ENCODE measurements at regions not wholly inside any gene's neighbourhood (a gene's known extent, or its start where the extent isn't known, plus 50 kb on each side); places are given as distances from the start of the nearest gene placed in this dataset.

DNA sequence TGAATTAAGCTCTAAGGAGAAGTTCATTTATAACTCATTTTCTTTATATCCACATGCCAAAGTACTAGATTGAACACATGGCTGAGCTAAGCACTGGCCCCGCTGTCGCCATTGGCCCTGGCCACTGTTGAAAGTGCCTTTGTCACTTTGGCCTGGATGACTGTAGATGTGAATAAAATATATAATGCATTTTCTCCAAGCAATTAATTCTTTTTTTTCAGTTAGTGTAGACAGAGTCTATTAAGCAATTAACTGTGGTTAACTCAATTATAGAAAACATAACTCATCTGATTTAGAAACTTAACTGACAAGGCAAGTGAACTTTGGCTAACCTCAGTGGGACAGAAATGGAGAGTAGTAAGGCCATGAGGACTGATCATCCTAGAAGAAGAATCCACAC lies 965.6 kb downstream of the EFNB2 start:
- no peak for DNase-seq (ENCODE audit: low read depth in 2 of 2)
- H3K36me3 ChIP-seq (ENCODE audit: control insufficient read depth, insufficient read depth, low read length) = no peaks in the 10 kb centered on the region
- no peak overlapping the region for H3K27ac ChIP-seq (ENCODE audit: insufficient read depth, low read length)
- H2AFZ ChIP-seq (ENCODE audit: low read length) = no peak overlapping the region
- no peak overlapping the region for H3K4me3 ChIP-seq (replicated peaks in 1 of 4; ENCODE audit: control extremely low read depth in 1 of 4, insufficient read depth in 1 of 4, low read depth in 3 of 4, low read length in 4 of 4)
- H3K4me2 ChIP-seq (ENCODE audit: extremely low read depth, insufficient read depth, low read length) = no peak overlapping the region
- no peaks in the 10 kb centered on the region for H3K9me3 ChIP-seq (ENCODE audit: control insufficient read depth, insufficient read depth, low read depth, low read length)
- no peaks in the 10 kb centered on the region for H4K20me1 ChIP-seq (ENCODE audit: control insufficient read depth, extremely low read depth, insufficient read depth, low read length)
- TF ChIP-seq EZH2 (IDR thresholded peaks at IDR 0.05; ENCODE audit: low read length, missing control alignments) = no peak
- TF ChIP-seq, protein P1, sequence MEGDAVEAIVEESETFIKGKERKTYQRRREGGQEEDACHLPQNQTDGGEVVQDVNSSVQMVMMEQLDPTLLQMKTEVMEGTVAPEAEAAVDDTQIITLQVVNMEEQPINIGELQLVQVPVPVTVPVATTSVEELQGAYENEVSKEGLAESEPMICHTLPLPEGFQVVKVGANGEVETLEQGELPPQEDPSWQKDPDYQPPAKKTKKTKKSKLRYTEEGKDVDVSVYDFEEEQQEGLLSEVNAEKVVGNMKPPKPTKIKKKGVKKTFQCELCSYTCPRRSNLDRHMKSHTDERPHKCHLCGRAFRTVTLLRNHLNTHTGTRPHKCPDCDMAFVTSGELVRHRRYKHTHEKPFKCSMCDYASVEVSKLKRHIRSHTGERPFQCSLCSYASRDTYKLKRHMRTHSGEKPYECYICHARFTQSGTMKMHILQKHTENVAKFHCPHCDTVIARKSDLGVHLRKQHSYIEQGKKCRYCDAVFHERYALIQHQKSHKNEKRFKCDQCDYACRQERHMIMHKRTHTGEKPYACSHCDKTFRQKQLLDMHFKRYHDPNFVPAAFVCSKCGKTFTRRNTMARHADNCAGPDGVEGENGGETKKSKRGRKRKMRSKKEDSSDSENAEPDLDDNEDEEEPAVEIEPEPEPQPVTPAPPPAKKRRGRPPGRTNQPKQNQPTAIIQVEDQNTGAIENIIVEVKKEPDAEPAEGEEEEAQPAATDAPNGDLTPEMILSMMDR (conservative IDR thresholded peaks at IDR 0.05 in 1 of 2, IDR thresholded peaks at IDR 0.05 in 1 of 2; ENCODE audit: low read depth in 1 of 2, low read length in 2 of 2) = no peak
- no peaks in the 10 kb centered on the region for H3K79me2 ChIP-seq (ENCODE audit: control insufficient read depth, insufficient read depth, low read length)
- no peak overlapping the region for H3K9ac ChIP-seq (ENCODE audit: insufficient read depth, low read length)
- H3K27me3 ChIP-seq (ENCODE audit: control insufficient read depth, insufficient read depth, low read length) = no peaks in the 10 kb centered on the region
- H3K4me1 ChIP-seq (ENCODE audit: control insufficient read depth, extremely low read depth, insufficient read depth, low read length) = no peaks in the 10 kb centered on the region

DNA sequence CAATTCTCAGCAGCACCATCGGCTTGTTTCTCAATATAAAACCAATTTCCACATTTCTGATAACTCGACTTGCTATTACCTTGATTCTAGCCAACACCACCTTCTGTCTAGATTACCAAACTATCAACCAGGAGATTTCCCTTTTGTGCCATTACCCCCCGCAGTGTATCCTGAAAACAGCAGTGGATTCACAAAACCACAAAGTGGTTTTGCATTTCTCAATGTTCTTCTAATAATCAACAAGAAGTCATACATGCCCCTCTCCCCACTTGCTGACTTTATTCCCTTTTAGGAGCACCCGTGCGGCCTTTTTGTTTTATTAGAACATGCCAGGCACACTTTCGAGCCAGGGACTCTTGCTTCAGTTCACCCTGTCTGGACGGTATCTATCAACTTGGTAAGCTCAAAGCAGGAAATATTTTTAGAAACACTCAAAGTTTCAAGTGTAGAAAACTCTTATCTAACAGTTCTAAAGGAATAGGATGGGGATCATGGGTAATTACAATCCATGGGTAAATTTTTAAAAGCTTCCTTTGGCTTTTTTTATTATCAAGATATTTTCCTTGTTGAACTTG lies 967.4 kb downstream of the EFNB2 start:
- Histone ChIP-seq H3K4me1 (ENCODE audit: control insufficient read depth, extremely low read depth, insufficient read depth, low read length) (no peaks in the 10 kb centered on the region), H3K36me3 (ENCODE audit: control insufficient read depth, insufficient read depth, low read length) (no peaks in the 10 kb centered on the region), H3K9me3 (ENCODE audit: control insufficient read depth, insufficient read depth, low read depth, low read length) (no peaks in the 10 kb centered on the region), H3K27me3 (ENCODE audit: control insufficient read depth, insufficient read depth, low read length) (no peaks in the 10 kb centered on the region), H3K9ac (ENCODE audit: insufficient read depth, low read length) (no peak overlapping the region), H3K4me3 (replicated peaks in 1 of 4; ENCODE audit: control extremely low read depth in 1 of 4, insufficient read depth in 1 of 4, low read depth in 3 of 4, low read length in 4 of 4) (no peak overlapping the region), H3K27ac (ENCODE audit: insufficient read depth, low read length) (no peak overlapping the region), H2AFZ (ENCODE audit: low read length) (no peak overlapping the region), H3K4me2 (ENCODE audit: extremely low read depth, insufficient read depth, low read length) (no peak overlapping the region), H3K79me2 (ENCODE audit: control insufficient read depth, insufficient read depth, low read length) (no peaks in the 10 kb centered on the region), H4K20me1 (ENCODE audit: control insufficient read depth, extremely low read depth, insufficient read depth, low read length) (no peaks in the 10 kb centered on the region)
- DNase-seq (ENCODE audit: low read depth in 2 of 2) = no peak
- TF ChIP-seq, protein P1 (conservative IDR thresholded peaks at IDR 0.05 in 1 of 2, IDR thresholded peaks at IDR 0.05 in 1 of 2; ENCODE audit: low read depth in 1 of 2, low read length in 2 of 2) = no peak
- TF ChIP-seq EZH2 (IDR thresholded peaks at IDR 0.05; ENCODE audit: low read length, missing control alignments) = no peak

DNA sequence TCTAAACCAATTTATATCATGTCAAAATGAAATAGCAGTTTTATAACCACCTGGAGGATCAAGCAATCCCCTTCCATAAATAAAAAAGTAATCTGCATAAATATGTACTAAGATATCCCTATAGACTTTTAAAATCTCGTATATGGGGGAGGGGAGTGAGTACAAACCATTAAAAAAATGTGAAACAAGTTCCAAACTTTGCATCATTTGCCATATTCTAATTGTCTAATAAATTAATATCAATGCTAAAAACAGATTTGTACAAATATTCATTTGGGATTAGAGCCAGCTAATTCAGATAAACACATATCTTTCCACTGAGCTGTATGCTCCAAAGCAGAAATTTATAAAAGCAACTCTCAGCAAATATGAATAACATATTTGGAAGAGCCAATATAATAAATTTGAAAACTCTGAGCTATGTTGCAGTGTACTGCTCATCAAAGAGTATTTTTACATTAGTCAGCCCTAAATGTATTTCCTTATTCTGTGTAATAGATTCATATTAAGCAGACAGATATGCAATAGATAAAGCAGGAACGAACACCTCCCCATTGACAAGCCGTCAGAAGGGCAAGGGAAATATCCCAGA lies 970.2 kb downstream of the EFNB2 start:
- Histone ChIP-seq H2AFZ (ENCODE audit: low read length) (no peak overlapping the region), H3K36me3 (ENCODE audit: control insufficient read depth, insufficient read depth, low read length) (no peaks in the 10 kb centered on the region), H3K9ac (ENCODE audit: insufficient read depth, low read length) (no peak overlapping the region), H3K27me3 (ENCODE audit: control insufficient read depth, insufficient read depth, low read length) (no peaks in the 10 kb centered on the region), H3K4me3 (replicated peaks in 1 of 4; ENCODE audit: control extremely low read depth in 1 of 4, insufficient read depth in 1 of 4, low read depth in 3 of 4, low read length in 4 of 4) (no peak overlapping the region), H3K4me2 (ENCODE audit: extremely low read depth, insufficient read depth, low read length) (no peak overlapping the region), H3K27ac (ENCODE audit: insufficient read depth, low read length) (no peak overlapping the region), H3K79me2 (ENCODE audit: control insufficient read depth, insufficient read depth, low read length) (no peaks in the 10 kb centered on the region), H3K4me1 (ENCODE audit: control insufficient read depth, extremely low read depth, insufficient read depth, low read length) (no peaks in the 10 kb centered on the region), H4K20me1 (ENCODE audit: control insufficient read depth, extremely low read depth, insufficient read depth, low read length) (no peaks in the 10 kb centered on the region), H3K9me3 (ENCODE audit: control insufficient read depth, insufficient read depth, low read depth, low read length) (no peaks in the 10 kb centered on the region)
- DNase-seq (ENCODE audit: low read depth in 2 of 2) = peak; percentile 4 to 54
- TF ChIP-seq, protein P1 (conservative IDR thresholded peaks at IDR 0.05 in 1 of 2, IDR thresholded peaks at IDR 0.05 in 1 of 2; ENCODE audit: low read depth in 1 of 2, low read length in 2 of 2) = no peak
- no peak for TF ChIP-seq EZH2 (IDR thresholded peaks at IDR 0.05; ENCODE audit: low read length, missing control alignments)
